Thyroid gland (tissue), 4 donors: ENCODE measurements at regions not wholly inside any gene's neighbourhood (a gene's known extent, or its start where the extent isn't known, plus 50 kb on each side); places are given as distances from the start of the nearest gene placed in this dataset.

ENCODE experiments used
- DNase-seq, 2 donors: peaks; one replicate each; pipeline ENCODE4 v3.0.0-alpha.2; 2019
- H3K27ac ChIP-seq, 3 donors: fragments of 200-600 bp; sonication (generic); 1 replicate in 2 of 3; 2 replicates in 1 of 3; pipeline ENCODE4 v1.5.1; 2016 to 2019; ENCODE audit warnings: mild to moderate bottlenecking in 1 of 3, moderate library complexity in 1 of 3
- H3K27me3 ChIP-seq: fragments of 200-600 bp; sonication (generic); one replicate; pipeline ENCODE4 v1.5.1; 2019
- H3K36me3 ChIP-seq, 2 donors: fragments of 200-600 bp; sonication (generic); one replicate each; pipeline ENCODE4 v1.5.1; 2016 to 2019
- H3K4me1 ChIP-seq, 2 donors: fragments of 200-600 bp; sonication (generic); one replicate each; pipeline ENCODE4 v1.5.1; 2017 to 2019
- H3K4me3 ChIP-seq, 3 donors: fragments of 200-600 bp; sonication (generic); replicated peaks in 1 of 3; 1 replicate in 2 of 3; 2 replicates in 1 of 3; pipeline ENCODE4 v1.5.1; 2016; ENCODE audit warnings: mild to moderate bottlenecking in 1 of 3
- H3K9me3 ChIP-seq: fragments of 200-600 bp; sonication (generic); one replicate; pipeline ENCODE4 v1.5.1; 2017
- POLR2A ChIP-seq, 2 donors: fragments of 450-650 bp; IDR thresholded peaks; one replicate each; pipeline ENCODE4 v1.6.1; 2017; ENCODE audit warnings: antibody characterized with exemption in 2 of 2, mild to moderate bottlenecking in 2 of 2, moderate library complexity in 1 of 2
- WGBS, 2 donors: methylation state at CpG; one replicate each; pipeline ENCODE4 v1.1.5; 2017; 5-methylcytosine and 5-hydroxymethylcytosine counted together
- intact Hi-C: fragments of 100-400 bp; cut with DNase I; formaldehyde crosslinking; loops from one replicate; pipeline ENCODE4 v1.15.1; 2023
- TF ChIP-seq, protein P1 (sequence below), 6 experiments: fragments of 200-600 bp in 3 of 6; fragments of 450-650 bp in 3 of 6; sonication (generic) in 3 of 6; IDR thresholded peaks; one replicate each; pipeline ENCODE4 v1.5.1; 2016 to 2019; ENCODE audit warnings: antibody characterized with exemption in 6 of 6, mild to moderate bottlenecking in 2 of 6, inconsistent platforms in 1 of 6, moderate library complexity in 1 of 6

DNA sequence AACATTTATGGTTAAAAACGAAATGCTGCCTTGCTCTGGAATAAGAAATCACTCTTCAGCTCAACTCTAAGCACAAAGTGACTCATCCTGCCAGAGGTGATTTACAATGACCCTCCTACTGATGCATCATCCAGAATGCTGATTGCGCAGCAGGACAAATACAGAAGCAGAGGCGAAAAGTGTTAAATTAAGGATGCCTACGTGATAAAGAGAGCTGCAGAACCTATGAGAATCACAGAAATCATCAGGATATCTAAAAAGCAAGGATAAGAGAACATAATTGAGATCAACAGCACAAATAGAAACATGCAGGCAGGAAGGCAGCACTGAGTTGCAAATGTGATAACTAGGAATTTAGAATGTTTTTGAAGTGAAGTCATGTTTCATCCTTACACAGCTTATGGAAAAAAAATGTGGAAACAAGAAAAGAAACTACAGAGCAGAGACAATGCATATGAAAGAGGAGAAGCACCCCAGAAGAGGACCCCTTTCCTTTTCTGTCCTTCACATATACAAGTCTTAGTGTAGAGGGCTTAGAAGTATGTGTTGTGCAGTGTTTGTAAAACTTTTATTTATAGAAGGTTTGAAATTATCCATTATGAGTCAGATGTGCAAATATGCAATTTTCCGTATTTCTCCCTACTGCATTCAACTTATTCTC lies 188.4 kb downstream of the SLC7A11 start:
- intact Hi-C loops = no loop called here
- Histone ChIP-seq H3K4me1 (no peaks in the 10 kb centered on the region), H3K36me3 (no peaks in the 10 kb centered on the region), H3K27ac (no peak overlapping the region), H3K27me3 (no peaks in the 10 kb centered on the region), H3K9me3 (no peaks in the 10 kb centered on the region), H3K4me3 (no peak overlapping the region)
- TF ChIP-seq POLR2A (IDR thresholded peaks at IDR 0.05) = no peak
- TF ChIP-seq, protein P1, sequence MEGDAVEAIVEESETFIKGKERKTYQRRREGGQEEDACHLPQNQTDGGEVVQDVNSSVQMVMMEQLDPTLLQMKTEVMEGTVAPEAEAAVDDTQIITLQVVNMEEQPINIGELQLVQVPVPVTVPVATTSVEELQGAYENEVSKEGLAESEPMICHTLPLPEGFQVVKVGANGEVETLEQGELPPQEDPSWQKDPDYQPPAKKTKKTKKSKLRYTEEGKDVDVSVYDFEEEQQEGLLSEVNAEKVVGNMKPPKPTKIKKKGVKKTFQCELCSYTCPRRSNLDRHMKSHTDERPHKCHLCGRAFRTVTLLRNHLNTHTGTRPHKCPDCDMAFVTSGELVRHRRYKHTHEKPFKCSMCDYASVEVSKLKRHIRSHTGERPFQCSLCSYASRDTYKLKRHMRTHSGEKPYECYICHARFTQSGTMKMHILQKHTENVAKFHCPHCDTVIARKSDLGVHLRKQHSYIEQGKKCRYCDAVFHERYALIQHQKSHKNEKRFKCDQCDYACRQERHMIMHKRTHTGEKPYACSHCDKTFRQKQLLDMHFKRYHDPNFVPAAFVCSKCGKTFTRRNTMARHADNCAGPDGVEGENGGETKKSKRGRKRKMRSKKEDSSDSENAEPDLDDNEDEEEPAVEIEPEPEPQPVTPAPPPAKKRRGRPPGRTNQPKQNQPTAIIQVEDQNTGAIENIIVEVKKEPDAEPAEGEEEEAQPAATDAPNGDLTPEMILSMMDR (IDR thresholded peaks at IDR 0.05) = no peak
- WGBS, 2 donors = 73 to 76% methylated on average over 5 of the region's 5 CpGs
- DNase-seq = no peak

DNA sequence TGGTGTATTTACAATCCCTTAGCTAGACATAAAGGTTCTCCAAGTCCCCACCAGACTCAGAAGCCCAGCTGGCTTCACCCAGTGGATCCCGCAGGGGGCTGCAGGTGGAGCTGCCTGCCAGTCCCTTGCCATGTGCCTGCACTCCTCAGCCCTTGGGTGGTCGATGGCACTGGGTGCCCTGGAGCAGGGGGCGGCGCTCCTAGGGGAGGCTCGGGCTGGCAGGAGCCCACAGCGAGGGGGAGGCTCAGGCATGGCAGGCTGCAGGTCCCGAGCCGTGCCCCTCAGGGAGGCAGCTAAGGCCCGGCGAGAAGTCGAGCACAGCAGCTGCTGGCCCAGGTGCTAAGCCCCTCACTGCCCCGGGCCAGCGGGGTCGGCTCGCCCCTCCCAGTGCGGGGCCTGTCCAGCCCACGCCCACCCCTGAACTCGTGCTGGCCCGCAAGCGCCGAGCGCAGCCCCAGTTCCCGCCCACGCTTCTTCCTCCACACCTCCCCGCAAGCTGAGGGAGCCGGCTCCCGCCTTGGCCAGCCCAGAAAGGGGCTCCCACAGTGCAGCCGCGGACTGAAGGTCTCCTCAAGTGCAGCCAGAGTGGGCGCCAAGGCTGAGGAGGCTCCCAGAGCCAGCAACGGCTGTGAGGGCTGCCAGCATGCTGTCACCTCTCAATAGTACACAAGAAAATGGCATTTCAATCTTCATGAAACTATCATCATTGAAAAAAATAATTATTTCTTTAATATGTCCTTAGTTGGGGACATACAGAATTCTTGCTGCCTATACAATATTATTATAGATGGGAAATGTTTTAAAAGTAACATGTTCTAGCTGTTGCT lies 189.1 kb downstream of the SLC7A11 start:
- no peak overlapping the region for H3K27ac ChIP-seq
- TF ChIP-seq, protein P1 (IDR thresholded peaks at IDR 0.05) = no peak
- no peak for TF ChIP-seq POLR2A (IDR thresholded peaks at IDR 0.05)
- no peak for DNase-seq
- H3K9me3 ChIP-seq = no peaks in the 10 kb centered on the region
- intact Hi-C loops = no loop called here
- 92 to 93% methylated on average over 7 to 13 of the region's 31 CpGs for WGBS, 2 donors
- H3K4me3 ChIP-seq = no peak overlapping the region
- H3K27me3 ChIP-seq = no peaks in the 10 kb centered on the region
- no peaks in the 10 kb centered on the region for H3K36me3 ChIP-seq
- H3K4me1 ChIP-seq = no peaks in the 10 kb centered on the region

DNA sequence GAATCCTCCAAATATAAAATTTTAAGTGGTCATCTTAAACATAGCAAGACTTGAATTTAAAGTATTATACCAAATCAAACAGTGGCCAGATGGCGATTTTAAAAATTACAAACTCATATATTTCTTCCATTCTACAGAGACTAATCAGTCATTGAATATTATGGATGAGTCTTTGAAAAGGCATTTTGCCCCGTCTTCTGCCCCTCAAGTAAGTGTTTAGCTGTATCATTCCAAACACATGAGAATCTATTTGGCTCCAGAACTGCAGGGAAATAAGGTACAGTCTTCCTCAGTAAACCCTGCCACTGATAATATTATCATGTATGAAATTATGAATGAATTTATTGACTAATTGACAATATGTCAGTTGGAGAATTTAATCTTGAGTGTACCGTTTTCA lies 191.0 kb downstream of the SLC7A11 start:
- Histone ChIP-seq H3K36me3 (no peaks in the 10 kb centered on the region), H3K4me3 (no peak overlapping the region), H3K9me3 (no peaks in the 10 kb centered on the region), H3K27ac (no peak overlapping the region), H3K4me1 (no peaks in the 10 kb centered on the region), H3K27me3 (no peaks in the 10 kb centered on the region)
- DNase-seq = no peak
- intact Hi-C loops = no loop called here
- TF ChIP-seq, protein P1 (IDR thresholded peaks at IDR 0.05) = no peak
- TF ChIP-seq POLR2A (IDR thresholded peaks at IDR 0.05) = no peak
- 58 to 91% methylated on average over 3 of the region's 3 CpGs for WGBS, 2 donors

DNA sequence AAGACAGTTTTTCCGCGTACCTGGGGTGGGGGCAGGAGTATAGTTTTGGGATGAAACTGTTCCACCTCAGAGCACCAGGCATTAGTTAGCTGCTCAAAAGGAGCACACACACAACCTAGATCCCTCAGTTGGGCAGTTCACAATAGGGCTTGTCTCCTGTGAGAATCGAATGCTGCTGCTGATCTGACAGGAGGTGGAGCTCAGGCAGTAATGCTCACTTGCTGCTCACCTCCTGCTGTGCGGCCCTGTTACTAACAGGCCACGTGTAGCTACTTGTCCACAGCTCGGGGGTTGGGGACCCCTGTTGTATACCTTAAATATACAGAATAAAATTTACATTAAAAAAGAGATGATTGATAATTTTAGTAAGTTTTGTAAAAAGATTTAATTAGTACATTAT lies 191.5 kb downstream of the SLC7A11 start:
- Histone ChIP-seq H3K4me1 (no peaks in the 10 kb centered on the region), H3K27me3 (no peaks in the 10 kb centered on the region), H3K36me3 (no peaks in the 10 kb centered on the region), H3K27ac (no peak overlapping the region), H3K9me3 (no peaks in the 10 kb centered on the region), H3K4me3 (no peak overlapping the region)
- intact Hi-C loops = no loop called here
- WGBS, 2 donors = 72 to 78% methylated on average over 6 of the region's 6 CpGs
- TF ChIP-seq, protein P1 (IDR thresholded peaks at IDR 0.05) = no peak
- no peak for TF ChIP-seq POLR2A (IDR thresholded peaks at IDR 0.05)
- no peak for DNase-seq

DNA sequence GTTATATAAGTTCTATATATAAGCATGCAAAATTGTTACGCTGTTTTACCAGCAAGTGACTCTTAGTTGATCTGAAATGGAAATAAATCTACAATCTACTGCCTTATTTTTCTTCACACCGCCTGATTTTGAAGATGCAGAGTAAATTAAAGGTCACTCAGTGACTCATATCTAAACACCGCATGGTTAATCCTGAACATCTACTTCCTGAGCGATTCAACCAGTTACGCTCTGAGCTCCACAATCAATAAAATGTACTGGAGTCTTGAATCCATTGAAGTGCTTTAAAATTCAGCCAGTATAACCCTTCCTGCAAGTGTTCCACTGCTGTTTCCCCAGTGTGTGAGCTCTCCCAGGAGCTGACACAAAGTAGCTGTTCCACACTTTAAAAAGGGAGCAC lies 192.8 kb downstream of the SLC7A11 start:
- intact Hi-C loops = no loop called here
- TF ChIP-seq, protein P1 (IDR thresholded peaks at IDR 0.05) = no peak
- TF ChIP-seq POLR2A (IDR thresholded peaks at IDR 0.05) = no peak
- 80% methylated on average over 5 of the region's 5 CpGs for WGBS, 2 donors
- DNase-seq = no peak
- Histone ChIP-seq H3K9me3 (no peaks in the 10 kb centered on the region), H3K27me3 (no peaks in the 10 kb centered on the region), H3K36me3 (no peaks in the 10 kb centered on the region), H3K4me3 (no peak overlapping the region), H3K27ac (no peak overlapping the region), H3K4me1 (no peaks in the 10 kb centered on the region)
